ENCODE measurements at regions not wholly inside any gene's neighbourhood (a gene's known extent, or its start where the extent isn't known, plus 50 kb on each side); places are given as distances from the start of the nearest gene placed in this dataset.

- Histone ChIP-seq H3K36me3 (ENCODE audit: control insufficient read depth, insufficient read depth, low read length) (no peaks in the 10 kb centered on the region), H3K27ac (ENCODE audit: low read depth, low read length) (no peak overlapping the region), H3K9me3 (ENCODE audit: control insufficient read depth, insufficient read depth, low read depth, low read length) (no peaks in the 10 kb centered on the region)
Observed at GRCh38 chr7:145539910-145540309, 576.7 kb upstream of the CNTNAP2 start.

GRCh38 chr7:145534301-145534700 lies 582.3 kb upstream of the CNTNAP2 start:
- Histone ChIP-seq H3K36me3 (ENCODE audit: control insufficient read depth, insufficient read depth, low read length) (no peaks in the 10 kb centered on the region), H3K9ac (ENCODE audit: low read length) (no peak overlapping the region), H3K4me1 (ENCODE audit: control insufficient read depth, insufficient read depth, low read length) (no peaks in the 10 kb centered on the region), H3K27ac (ENCODE audit: low read depth, low read length) (no peak overlapping the region), H3K9me3 (ENCODE audit: control insufficient read depth, insufficient read depth, low read depth, low read length) (no peaks in the 10 kb centered on the region), H3K4me3 (ENCODE audit: low read depth, low read length) (no peak overlapping the region), H3K27me3 (ENCODE audit: control insufficient read depth, insufficient read depth, low read length) (no peaks in the 10 kb centered on the region)

More at GRCh38 chr7:145539910-145540309, 576.7 kb upstream of the CNTNAP2 start:
- Histone ChIP-seq H3K4me3 (ENCODE audit: low read depth, low read length) (no peak overlapping the region), H3K4me1 (ENCODE audit: control insufficient read depth, insufficient read depth, low read length) (no peaks in the 10 kb centered on the region), H3K9ac (ENCODE audit: low read length) (no peak overlapping the region), H3K27me3 (ENCODE audit: control insufficient read depth, insufficient read depth, low read length) (no peaks in the 10 kb centered on the region)

- Histone ChIP-seq H3K9ac (ENCODE audit: low read length) (no peak overlapping the region), H3K27me3 (ENCODE audit: control insufficient read depth, insufficient read depth, low read length) (no peaks in the 10 kb centered on the region), H3K27ac (ENCODE audit: low read depth, low read length) (no peak overlapping the region), H3K9me3 (ENCODE audit: control insufficient read depth, insufficient read depth, low read depth, low read length) (no peaks in the 10 kb centered on the region), H3K4me1 (ENCODE audit: control insufficient read depth, insufficient read depth, low read length) (no peaks in the 10 kb centered on the region), H3K4me3 (ENCODE audit: low read depth, low read length) (no peak overlapping the region), H3K36me3 (ENCODE audit: control insufficient read depth, insufficient read depth, low read length) (no peaks in the 10 kb centered on the region)
Observed at GRCh38 chr7:145520284-145520683, 596.3 kb upstream of the CNTNAP2 start.

GRCh38 chr7:145511004-145511403 lies 605.6 kb upstream of the CNTNAP2 start:
- Histone ChIP-seq H3K27me3 (ENCODE audit: control insufficient read depth, insufficient read depth, low read length) (no peaks in the 10 kb centered on the region), H3K4me1 (ENCODE audit: control insufficient read depth, insufficient read depth, low read length) (no peaks in the 10 kb centered on the region), H3K9ac (ENCODE audit: low read length) (no peak overlapping the region), H3K4me3 (ENCODE audit: low read depth, low read length) (no peak overlapping the region), H3K27ac (ENCODE audit: low read depth, low read length) (no peak overlapping the region), H3K9me3 (ENCODE audit: control insufficient read depth, insufficient read depth, low read depth, low read length) (no peaks in the 10 kb centered on the region), H3K36me3 (ENCODE audit: control insufficient read depth, insufficient read depth, low read length) (no peaks in the 10 kb centered on the region)

GRCh38 chr7:145497911-145498525 lies 618.6 kb upstream of the CNTNAP2 start:
- no peaks in the 10 kb centered on the region for H3K27me3 ChIP-seq (ENCODE audit: control insufficient read depth, insufficient read depth, low read length)
- no peaks in the 10 kb centered on the region for H3K9me3 ChIP-seq (ENCODE audit: control insufficient read depth, insufficient read depth, low read depth, low read length)
- H3K27ac ChIP-seq (ENCODE audit: low read depth, low read length) = no peak overlapping the region
- H3K4me3 ChIP-seq (ENCODE audit: low read depth, low read length) = no peak overlapping the region
- no peak overlapping the region for H3K9ac ChIP-seq (ENCODE audit: low read length)
- no peaks in the 10 kb centered on the region for H3K36me3 ChIP-seq (ENCODE audit: control insufficient read depth, insufficient read depth, low read length)
- H3K4me1 ChIP-seq (ENCODE audit: control insufficient read depth, insufficient read depth, low read length) = no peaks in the 10 kb centered on the region

- H3K27me3 ChIP-seq (ENCODE audit: control insufficient read depth, insufficient read depth, low read length) = no peaks in the 10 kb centered on the region
- no peak overlapping the region for H3K27ac ChIP-seq (ENCODE audit: low read depth, low read length)
- H3K4me1 ChIP-seq (ENCODE audit: control insufficient read depth, insufficient read depth, low read length) = no peaks in the 10 kb centered on the region
- no peaks in the 10 kb centered on the region for H3K36me3 ChIP-seq (ENCODE audit: control insufficient read depth, insufficient read depth, low read length)
- no peak overlapping the region for H3K9ac ChIP-seq (ENCODE audit: low read length)
- H3K9me3 ChIP-seq (ENCODE audit: control insufficient read depth, insufficient read depth, low read depth, low read length) = peaks cover 11% of the 10 kb centered on the region
- no peak overlapping the region for H3K4me3 ChIP-seq (ENCODE audit: low read depth, low read length)
Observed at GRCh38 chr7:145490356-145490755, 626.2 kb upstream of the CNTNAP2 start.

- no peak overlapping the region for H3K4me3 ChIP-seq (ENCODE audit: low read depth, low read length)
- H3K9ac ChIP-seq (ENCODE audit: low read length) = no peak overlapping the region
Observed at GRCh38 chr7:145489609-145490008, 627.0 kb upstream of the CNTNAP2 start.

GRCh38 chr7:145488816-145489215 lies 627.8 kb upstream of the CNTNAP2 start:
- no peak overlapping the region for H3K27ac ChIP-seq (ENCODE audit: low read depth, low read length)

More at GRCh38 chr7:145489609-145490008, 627.0 kb upstream of the CNTNAP2 start:
- Histone ChIP-seq H3K4me1 (ENCODE audit: control insufficient read depth, insufficient read depth, low read length) (no peaks in the 10 kb centered on the region), H3K9me3 (ENCODE audit: control insufficient read depth, insufficient read depth, low read depth, low read length) (peaks cover 11% of the 10 kb centered on the region), H3K36me3 (ENCODE audit: control insufficient read depth, insufficient read depth, low read length) (no peaks in the 10 kb centered on the region), H3K27me3 (ENCODE audit: control insufficient read depth, insufficient read depth, low read length) (no peaks in the 10 kb centered on the region), H3K27ac (ENCODE audit: low read depth, low read length) (no peak overlapping the region)

GRCh38 chr7:145481985-145482384 lies 634.6 kb upstream of the CNTNAP2 start:
- H3K36me3 ChIP-seq (ENCODE audit: control insufficient read depth, insufficient read depth, low read length) = no peaks in the 10 kb centered on the region
- H3K4me1 ChIP-seq (ENCODE audit: control insufficient read depth, insufficient read depth, low read length) = no peaks in the 10 kb centered on the region
- H3K4me3 ChIP-seq (ENCODE audit: low read depth, low read length) = no peak overlapping the region
- H3K9me3 ChIP-seq (ENCODE audit: control insufficient read depth, insufficient read depth, low read depth, low read length) = no peaks in the 10 kb centered on the region
- H3K9ac ChIP-seq (ENCODE audit: low read length) = no peak overlapping the region
- H3K27me3 ChIP-seq (ENCODE audit: control insufficient read depth, insufficient read depth, low read length) = no peaks in the 10 kb centered on the region
- no peak overlapping the region for H3K27ac ChIP-seq (ENCODE audit: low read depth, low read length)

More at GRCh38 chr7:145488816-145489215, 627.8 kb upstream of the CNTNAP2 start:
- H3K27me3 ChIP-seq (ENCODE audit: control insufficient read depth, insufficient read depth, low read length) = no peaks in the 10 kb centered on the region
- H3K36me3 ChIP-seq (ENCODE audit: control insufficient read depth, insufficient read depth, low read length) = no peaks in the 10 kb centered on the region
- no peak overlapping the region for H3K4me3 ChIP-seq (ENCODE audit: low read depth, low read length)
- H3K9me3 ChIP-seq (ENCODE audit: control insufficient read depth, insufficient read depth, low read depth, low read length) = peaks cover 11% of the 10 kb centered on the region
- H3K9ac ChIP-seq (ENCODE audit: low read length) = no peak overlapping the region
- no peaks in the 10 kb centered on the region for H3K4me1 ChIP-seq (ENCODE audit: control insufficient read depth, insufficient read depth, low read length)

GRCh38 chr7:145478541-145478940 lies 638.1 kb upstream of the CNTNAP2 start:
- no peaks in the 10 kb centered on the region for H3K27me3 ChIP-seq (ENCODE audit: control insufficient read depth, insufficient read depth, low read length)
- H3K36me3 ChIP-seq (ENCODE audit: control insufficient read depth, insufficient read depth, low read length) = no peaks in the 10 kb centered on the region
- H3K27ac ChIP-seq (ENCODE audit: low read depth, low read length) = no peak overlapping the region
- no peaks in the 10 kb centered on the region for H3K9me3 ChIP-seq (ENCODE audit: control insufficient read depth, insufficient read depth, low read depth, low read length)
- no peak overlapping the region for H3K9ac ChIP-seq (ENCODE audit: low read length)
- no peaks in the 10 kb centered on the region for H3K4me1 ChIP-seq (ENCODE audit: control insufficient read depth, insufficient read depth, low read length)
- H3K4me3 ChIP-seq (ENCODE audit: low read depth, low read length) = no peak overlapping the region

- H3K27me3 ChIP-seq (ENCODE audit: control insufficient read depth, insufficient read depth, low read length) = no peaks in the 10 kb centered on the region
- H3K36me3 ChIP-seq (ENCODE audit: control insufficient read depth, insufficient read depth, low read length) = no peaks in the 10 kb centered on the region
- H3K9ac ChIP-seq (ENCODE audit: low read length) = no peak overlapping the region
- H3K9me3 ChIP-seq (ENCODE audit: control insufficient read depth, insufficient read depth, low read depth, low read length) = no peaks in the 10 kb centered on the region
- no peaks in the 10 kb centered on the region for H3K4me1 ChIP-seq (ENCODE audit: control insufficient read depth, insufficient read depth, low read length)
- no peak overlapping the region for H3K4me3 ChIP-seq (ENCODE audit: low read depth, low read length)
- H3K27ac ChIP-seq (ENCODE audit: low read depth, low read length) = no peak overlapping the region
Observed at GRCh38 chr7:145474009-145474686, 638.3 kb upstream of the TPK1 start.

Measured in HUES6 (cell line).